ENCODE measurements at regions not wholly inside any gene's neighbourhood (a gene's known extent, or its start where the extent isn't known, plus 50 kb on each side); places are given as distances from the start of the nearest gene placed in this dataset.
"Not testable (repeated sequence)": the region's sequence is repeated elsewhere in the genome, so short reads cannot be mapped to it uniquely, and the experiment has no call there.

GRCh38 chr4:33966808-33967207 is 2277.5 kb downstream of the ARAP2 start:
- Histone ChIP-seq H3K27ac (ENCODE audit: low read depth, low read length) (no peak overlapping the region), H3K4me1 (ENCODE audit: insufficient read depth, low read length) (no peaks in the 10 kb centered on the region), H3K27me3 (ENCODE audit: insufficient read depth, low read length) (no peaks in the 10 kb centered on the region), H3K4me3 (ENCODE audit: low read length in 2 of 2) (no peak overlapping the region), H3K9me3 (ENCODE audit: control insufficient read depth in 1 of 2, low read length in 2 of 2) (no peaks in the 10 kb centered on the region), H3K36me3 (ENCODE audit: insufficient read depth, low read length) (no peaks in the 10 kb centered on the region)
- no peak for DNase-seq
- POLR2A ChIA-PET (ENCODE audit: partially characterized antibody): no interaction called here
- H3K27me3 Mint-ChIP-seq: no peaks in the 10 kb centered on the region
- intact Hi-C loops (cut with micrococcal nuclease): no loop called here
- H3K9me3 Mint-ChIP-seq: peaks cover 0 to 19% (median 13%) of the 10 kb centered on the region in 8 donors
- H3K27ac Mint-ChIP-seq: no peak overlapping the region
- H3K36me3 Mint-ChIP-seq: peaks cover 0 to 4% of the 10 kb centered on the region in 2 donors
- no peaks in the 10 kb centered on the region for H3K4me1 Mint-ChIP-seq
- CTCF ChIA-PET (ENCODE audit: partially characterized antibody): no interaction called here
- H3K4me3 Mint-ChIP-seq: no peak overlapping the region

DNA sequence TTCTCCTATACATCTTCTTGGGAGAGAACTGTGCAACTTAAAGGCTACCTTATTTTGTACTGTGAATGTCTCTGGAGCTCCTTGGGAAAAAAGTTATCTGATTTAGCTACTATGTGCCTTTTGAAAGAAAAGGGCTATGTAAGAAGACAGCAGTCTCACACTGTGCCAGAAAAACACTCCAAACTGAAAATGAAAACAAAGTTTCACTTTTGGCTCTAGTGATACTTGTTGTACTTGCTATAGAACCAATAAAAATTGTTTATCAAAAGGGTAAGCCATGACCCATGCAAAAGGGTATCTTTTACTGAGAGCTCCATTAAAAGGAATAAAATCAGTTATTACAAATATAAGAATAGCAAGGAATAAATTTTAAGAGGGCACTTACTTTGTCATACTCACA is 2270.0 kb downstream of the ARAP2 start:
- Histone ChIP-seq H3K4me1 (ENCODE audit: insufficient read depth, low read length) (no peaks in the 10 kb centered on the region), H3K36me3 (ENCODE audit: insufficient read depth, low read length) (no peaks in the 10 kb centered on the region), H3K27me3 (ENCODE audit: insufficient read depth, low read length) (no peaks in the 10 kb centered on the region), H3K27ac (ENCODE audit: low read depth, low read length) (no peak overlapping the region), H3K4me3 (ENCODE audit: low read length in 2 of 2) (no peak overlapping the region), H3K9me3 (ENCODE audit: control insufficient read depth in 1 of 2, low read length in 2 of 2) (no peaks in the 10 kb centered on the region)
- Mint-ChIP-seq H3K4me1 (no peaks in the 10 kb centered on the region), H3K9me3 (peaks cover 4 to 21% (median 10%) of the 10 kb centered on the region in 8 donors), H3K27ac (no peak overlapping the region), H3K27me3 (no peaks in the 10 kb centered on the region), H3K36me3 (no peaks in the 10 kb centered on the region), H3K4me3 (no peak overlapping the region)
- ChIA-PET POLR2A (ENCODE audit: partially characterized antibody) (no interaction called here), CTCF (ENCODE audit: partially characterized antibody) (no interaction called here)
- intact Hi-C loops (cut with micrococcal nuclease): no loop called here
- no peak for DNase-seq

GRCh38 chr4:33975995-33976394 is 2268.3 kb downstream of the ARAP2 start:
- peaks cover 4 to 16% (median 9%) of the 10 kb centered on the region in 8 donors for H3K9me3 Mint-ChIP-seq
- intact Hi-C loops (cut with micrococcal nuclease): no loop called here
- no peaks in the 10 kb centered on the region for H3K4me1 Mint-ChIP-seq
- Histone ChIP-seq H3K4me3 (ENCODE audit: low read length in 2 of 2) (no peak overlapping the region), H3K9me3 (ENCODE audit: control insufficient read depth in 1 of 2, low read length in 2 of 2) (no peaks in the 10 kb centered on the region), H3K4me1 (ENCODE audit: insufficient read depth, low read length) (no peaks in the 10 kb centered on the region), H3K36me3 (ENCODE audit: insufficient read depth, low read length) (no peaks in the 10 kb centered on the region), H3K27me3 (ENCODE audit: insufficient read depth, low read length) (no peaks in the 10 kb centered on the region), H3K27ac (ENCODE audit: low read depth, low read length) (no peak overlapping the region)
- CTCF ChIA-PET (ENCODE audit: partially characterized antibody): no interaction called here
- H3K27ac Mint-ChIP-seq: no peak overlapping the region
- no peak overlapping the region for H3K4me3 Mint-ChIP-seq
- H3K27me3 Mint-ChIP-seq: no peaks in the 10 kb centered on the region
- H3K36me3 Mint-ChIP-seq: no peaks in the 10 kb centered on the region
- no peak for DNase-seq
- POLR2A ChIA-PET (ENCODE audit: partially characterized antibody): no interaction called here

- POLR2A ChIA-PET (ENCODE audit: partially characterized antibody); H3K4me3 Mint-ChIP-seq; H3K36me3 Mint-ChIP-seq; CTCF ChIA-PET (ENCODE audit: partially characterized antibody); H3K4me1 ChIP-seq (ENCODE audit: insufficient read depth, low read length); H3K27me3 Mint-ChIP-seq; H3K4me1 Mint-ChIP-seq; H3K9me3 ChIP-seq (ENCODE audit: control insufficient read depth in 1 of 2, low read length in 2 of 2); H3K27me3 ChIP-seq (ENCODE audit: insufficient read depth, low read length); H3K4me3 ChIP-seq (ENCODE audit: low read length in 2 of 2); H3K36me3 ChIP-seq (ENCODE audit: insufficient read depth, low read length); DNase-seq; intact Hi-C loops (cut with micrococcal nuclease); H3K27ac Mint-ChIP-seq; H3K27ac ChIP-seq (ENCODE audit: low read depth, low read length): not testable (repeated sequence)
- peaks cover 4 to 17% (median 10%) of the 10 kb centered on the region in 8 donors for H3K9me3 Mint-ChIP-seq
Measured at GRCh38 chr4:33979781-33980180, 2264.5 kb downstream of the ARAP2 start.

DNA sequence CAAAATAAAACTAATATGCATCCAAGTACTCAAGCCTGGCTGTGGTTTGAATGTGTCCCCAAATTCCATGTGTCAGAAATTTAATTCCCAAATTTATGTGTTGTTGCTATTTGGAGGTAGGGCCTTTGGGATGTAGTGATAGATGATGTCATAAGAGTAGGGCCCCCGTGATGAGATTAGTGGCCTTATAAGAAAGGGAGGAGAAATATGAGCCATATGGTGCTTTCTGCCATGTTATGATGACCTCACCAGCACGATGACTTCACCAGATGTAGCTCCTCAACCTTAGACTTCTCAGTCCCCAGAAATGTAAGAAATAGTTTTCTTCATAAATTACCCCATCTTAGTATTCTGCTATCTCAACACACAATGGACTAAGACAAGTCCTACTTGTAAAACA is 2264.0 kb downstream of the ARAP2 start:
- H3K36me3 Mint-ChIP-seq: no peaks in the 10 kb centered on the region
- ChIA-PET CTCF (ENCODE audit: partially characterized antibody) (no interaction called here), POLR2A (ENCODE audit: partially characterized antibody) (no interaction called here)
- Histone ChIP-seq H3K27ac (ENCODE audit: low read depth, low read length) (no peak overlapping the region), H3K4me3 (ENCODE audit: low read length in 2 of 2) (no peak overlapping the region), H3K36me3 (ENCODE audit: insufficient read depth, low read length) (no peaks in the 10 kb centered on the region), H3K9me3 (ENCODE audit: control insufficient read depth in 1 of 2, low read length in 2 of 2) (no peaks in the 10 kb centered on the region), H3K27me3 (ENCODE audit: insufficient read depth, low read length) (no peaks in the 10 kb centered on the region), H3K4me1 (ENCODE audit: insufficient read depth, low read length) (no peaks in the 10 kb centered on the region)
- intact Hi-C loops (cut with micrococcal nuclease): no loop called here
- no peak overlapping the region for H3K27ac Mint-ChIP-seq
- no peaks in the 10 kb centered on the region for H3K27me3 Mint-ChIP-seq
- no peak for DNase-seq
- no peak overlapping the region for H3K4me3 Mint-ChIP-seq
- H3K9me3 Mint-ChIP-seq: peaks cover 3 to 19% (median 9%) of the 10 kb centered on the region in 8 donors
- no peaks in the 10 kb centered on the region for H3K4me1 Mint-ChIP-seq

DNA sequence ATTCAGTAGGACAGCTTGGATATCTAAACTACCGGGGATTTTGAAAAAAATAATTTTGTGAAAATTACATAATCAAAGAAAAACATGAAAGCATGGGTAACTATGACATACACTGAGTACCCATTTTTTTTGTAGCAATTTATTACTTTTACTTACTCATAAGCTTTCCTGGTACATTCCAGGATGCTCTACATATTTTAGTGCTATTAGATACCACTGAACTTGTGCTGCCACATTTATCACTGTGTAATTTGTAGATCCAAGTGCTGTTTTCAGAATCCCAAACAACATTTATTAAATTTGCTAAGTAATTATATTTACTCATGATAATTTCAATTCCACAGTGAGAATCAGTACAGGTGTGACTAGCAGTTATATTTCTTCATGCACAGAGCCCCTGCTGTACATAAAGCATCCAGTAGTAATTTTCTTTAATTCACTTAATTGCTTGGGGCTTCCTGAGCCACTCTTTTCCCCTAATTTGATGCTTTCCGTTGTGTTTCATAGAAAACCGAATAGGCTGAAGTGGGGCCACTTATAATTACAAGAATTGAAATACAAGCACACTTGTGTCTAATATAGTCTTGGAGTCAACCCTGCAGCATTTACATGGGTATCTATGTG is 2254.4 kb downstream of the ARAP2 start:
- intact Hi-C loops (cut with micrococcal nuclease): no loop called here
- POLR2A ChIA-PET (ENCODE audit: partially characterized antibody): no interaction called here

DNA sequence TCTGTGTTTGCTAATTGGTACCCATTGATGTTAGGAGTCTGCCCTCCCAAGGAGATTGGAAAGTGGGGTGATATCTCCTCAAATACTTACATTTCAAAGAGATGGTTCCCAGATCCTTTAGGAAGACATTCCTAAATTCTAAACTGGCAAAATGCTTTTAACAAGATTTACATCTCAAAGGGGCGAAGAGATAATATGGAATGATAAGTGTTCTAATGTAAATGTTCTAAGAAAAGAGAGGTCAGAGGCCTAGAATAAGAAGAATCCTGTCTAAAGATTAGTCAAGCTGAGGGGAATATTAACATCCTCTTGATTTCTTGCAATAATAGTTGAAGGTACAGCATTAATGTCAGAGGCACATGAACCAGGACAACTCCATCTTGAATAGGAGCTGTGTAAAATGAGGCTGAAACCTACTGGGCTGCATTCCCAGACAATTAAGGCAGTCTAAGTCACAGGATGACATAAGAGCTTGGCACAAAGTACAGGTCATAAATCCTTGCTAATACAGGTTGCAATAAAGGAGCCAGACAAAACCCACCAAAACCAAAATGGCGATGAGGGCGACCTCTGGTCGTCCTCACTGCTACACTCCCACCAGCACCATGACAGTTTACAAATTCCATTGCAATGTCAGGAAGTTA is 2248.1 kb downstream of the ARAP2 start:
- Histone ChIP-seq H3K36me3 (ENCODE audit: insufficient read depth, low read length) (no peaks in the 10 kb centered on the region), H3K9me3 (ENCODE audit: control insufficient read depth in 1 of 2, low read length in 2 of 2) (no peaks in the 10 kb centered on the region), H3K27me3 (ENCODE audit: insufficient read depth, low read length) (no peaks in the 10 kb centered on the region), H3K4me1 (ENCODE audit: insufficient read depth, low read length) (no peaks in the 10 kb centered on the region), H3K4me3 (ENCODE audit: low read length in 2 of 2) (no peak overlapping the region), H3K27ac (ENCODE audit: low read depth, low read length) (no peak overlapping the region)
- CTCF ChIA-PET (ENCODE audit: partially characterized antibody): no interaction called here
- no peaks in the 10 kb centered on the region for H3K36me3 Mint-ChIP-seq
- intact Hi-C loops (cut with micrococcal nuclease): no loop called here
- no peak overlapping the region for H3K4me3 Mint-ChIP-seq
- H3K27me3 Mint-ChIP-seq: no peaks in the 10 kb centered on the region
- no peak for DNase-seq
- no peak overlapping the region for H3K27ac Mint-ChIP-seq
- H3K9me3 Mint-ChIP-seq: peaks cover 3 to 9% (median 5%) of the 10 kb centered on the region in 8 donors
- H3K4me1 Mint-ChIP-seq: no peaks in the 10 kb centered on the region
- POLR2A ChIA-PET (ENCODE audit: partially characterized antibody): no interaction called here

More for the DNA sequence above, 2254.4 kb downstream of the ARAP2 start:
- Histone ChIP-seq H3K4me3 (ENCODE audit: low read length in 2 of 2) (no peak overlapping the region), H3K36me3 (ENCODE audit: insufficient read depth, low read length) (no peaks in the 10 kb centered on the region), H3K27ac (ENCODE audit: low read depth, low read length) (no peak overlapping the region), H3K27me3 (ENCODE audit: insufficient read depth, low read length) (no peaks in the 10 kb centered on the region), H3K9me3 (ENCODE audit: control insufficient read depth in 1 of 2, low read length in 2 of 2) (no peaks in the 10 kb centered on the region), H3K4me1 (ENCODE audit: insufficient read depth, low read length) (no peaks in the 10 kb centered on the region)
- peaks cover 2 to 13% (median 3%) of the 10 kb centered on the region in 8 donors for H3K9me3 Mint-ChIP-seq
- no peaks in the 10 kb centered on the region for H3K36me3 Mint-ChIP-seq
- H3K27me3 Mint-ChIP-seq: no peaks in the 10 kb centered on the region
- no peak overlapping the region for H3K27ac Mint-ChIP-seq
- no peak for DNase-seq
- H3K4me3 Mint-ChIP-seq: no peak overlapping the region
- CTCF ChIA-PET (ENCODE audit: partially characterized antibody): no interaction called here
- H3K4me1 Mint-ChIP-seq: no peaks in the 10 kb centered on the region
